Brain microvascular endothelial cell (primary cell): ENCODE measurements at regions not wholly inside any gene's neighbourhood (a gene's known extent, or its start where the extent isn't known, plus 50 kb on each side); places are given as distances from the start of the nearest gene placed in this dataset.
"Not testable (repeated sequence)": the region's sequence is repeated elsewhere in the genome, so short reads cannot be mapped to it uniquely, and the experiment has no call there.

ENCODE experiments used
- DNase-seq: peaks from one replicate; pipeline ENCODE4 v3.0.0-alpha.2; 2020
- H3K27ac ChIP-seq: fragments of 250-450 bp; sonication (Bioruptor Pico); 2 replicates; pipeline ENCODE4 v1.5.1; 2020; ENCODE audit warnings: mild to moderate bottlenecking, moderate library complexity
- H3K27me3 ChIP-seq: fragments of 250-450 bp; sonication (Bioruptor Pico); replicated peaks from 2 replicates; pipeline ENCODE4 v1.5.1; 2020; ENCODE audit warnings: mild to moderate bottlenecking
- H3K36me3 ChIP-seq: fragments of 250-450 bp; sonication (Bioruptor Pico); replicated peaks from 2 replicates; pipeline ENCODE4 v1.5.1; 2020; ENCODE audit warnings: mild to moderate bottlenecking
- H3K4me3 ChIP-seq: 2 replicates; pipeline ENCODE4 v1.5.1; 2011; ENCODE audit warnings: low read depth, mild to moderate bottlenecking, control low read depth, low read length, moderate library complexity
- in situ Hi-C: cut with HindIII; loops from 2 replicates; pipeline ENCODE4 v1.10.0; 2017; ENCODE audit warnings: low sequenced_read_pairs, low pct_ligation_motif_present
- TF ChIP-seq, protein P1 (sequence below): IDR thresholded peaks from 2 replicates; pipeline ENCODE4 v1.5.1; 2011; ENCODE audit warnings: low read depth, mild to moderate bottlenecking, moderate library complexity, low read length, control low read depth, inconsistent platforms; ENCODE audit errors: missing control alignments

DNA sequence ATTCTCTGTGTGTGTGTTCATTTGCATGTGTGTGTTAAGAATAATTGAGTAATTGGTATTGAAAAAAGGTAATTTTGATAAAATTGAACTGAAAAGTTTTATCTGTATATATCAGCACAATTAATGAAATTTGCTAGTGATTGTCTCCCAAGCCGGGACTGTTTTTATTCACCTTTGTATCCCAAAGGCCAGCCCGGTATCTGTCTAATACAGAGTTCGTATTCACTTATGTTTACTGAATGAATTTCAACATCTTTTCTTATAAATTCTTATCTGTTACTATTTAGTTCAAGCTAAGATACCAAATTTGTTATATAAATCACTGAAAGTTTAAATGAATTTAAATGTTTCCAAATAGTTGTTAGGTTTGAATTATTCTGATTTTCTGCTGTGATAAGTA lies 394.0 kb upstream of the NAALADL2 start:
- no peaks in the 10 kb centered on the region for H3K36me3 ChIP-seq
- H3K27me3 ChIP-seq, result no peaks in the 10 kb centered on the region
- TF ChIP-seq, protein P1, sequence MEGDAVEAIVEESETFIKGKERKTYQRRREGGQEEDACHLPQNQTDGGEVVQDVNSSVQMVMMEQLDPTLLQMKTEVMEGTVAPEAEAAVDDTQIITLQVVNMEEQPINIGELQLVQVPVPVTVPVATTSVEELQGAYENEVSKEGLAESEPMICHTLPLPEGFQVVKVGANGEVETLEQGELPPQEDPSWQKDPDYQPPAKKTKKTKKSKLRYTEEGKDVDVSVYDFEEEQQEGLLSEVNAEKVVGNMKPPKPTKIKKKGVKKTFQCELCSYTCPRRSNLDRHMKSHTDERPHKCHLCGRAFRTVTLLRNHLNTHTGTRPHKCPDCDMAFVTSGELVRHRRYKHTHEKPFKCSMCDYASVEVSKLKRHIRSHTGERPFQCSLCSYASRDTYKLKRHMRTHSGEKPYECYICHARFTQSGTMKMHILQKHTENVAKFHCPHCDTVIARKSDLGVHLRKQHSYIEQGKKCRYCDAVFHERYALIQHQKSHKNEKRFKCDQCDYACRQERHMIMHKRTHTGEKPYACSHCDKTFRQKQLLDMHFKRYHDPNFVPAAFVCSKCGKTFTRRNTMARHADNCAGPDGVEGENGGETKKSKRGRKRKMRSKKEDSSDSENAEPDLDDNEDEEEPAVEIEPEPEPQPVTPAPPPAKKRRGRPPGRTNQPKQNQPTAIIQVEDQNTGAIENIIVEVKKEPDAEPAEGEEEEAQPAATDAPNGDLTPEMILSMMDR, result no peak
- DNase-seq, result no peak
- no peak overlapping the region for H3K27ac ChIP-seq
- in situ Hi-C loops, result no loop called here
- H3K4me3 ChIP-seq, result no peak overlapping the region

DNA sequence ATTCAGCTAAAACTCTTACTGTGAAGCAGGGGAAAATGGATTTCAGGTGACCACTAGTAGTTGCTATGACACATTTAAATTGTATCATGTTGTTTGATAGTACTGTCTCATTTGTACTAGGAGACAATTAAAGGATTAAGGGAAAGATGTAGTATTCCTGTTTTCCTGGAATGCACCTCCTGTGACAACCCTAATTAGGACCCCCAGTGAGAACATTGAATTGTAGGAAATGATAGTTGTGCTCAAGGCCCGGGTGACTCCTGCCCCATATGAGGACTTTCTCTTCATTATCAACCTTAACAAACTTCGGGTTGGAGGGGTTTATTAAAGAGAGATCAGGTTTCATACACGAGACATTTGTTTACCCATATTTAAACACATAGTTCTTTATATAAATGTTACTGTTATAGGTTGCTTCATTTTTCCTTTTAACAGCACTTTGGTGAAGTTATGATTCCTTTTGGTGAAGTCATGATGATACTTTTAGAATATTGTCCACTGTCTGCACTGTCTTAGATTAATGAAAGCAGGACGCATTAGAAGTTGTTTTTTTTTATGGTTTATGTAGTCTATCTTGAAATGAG lies 392.6 kb upstream of the NAALADL2 start:
- in situ Hi-C loops, result no loop called here
- no peak overlapping the region for H3K27ac ChIP-seq
- no peaks in the 10 kb centered on the region for H3K27me3 ChIP-seq
- H3K36me3 ChIP-seq, result no peaks in the 10 kb centered on the region
- DNase-seq, result no peak
- H3K4me3 ChIP-seq, result no peak overlapping the region
- TF ChIP-seq, protein P1, result no peak

DNA sequence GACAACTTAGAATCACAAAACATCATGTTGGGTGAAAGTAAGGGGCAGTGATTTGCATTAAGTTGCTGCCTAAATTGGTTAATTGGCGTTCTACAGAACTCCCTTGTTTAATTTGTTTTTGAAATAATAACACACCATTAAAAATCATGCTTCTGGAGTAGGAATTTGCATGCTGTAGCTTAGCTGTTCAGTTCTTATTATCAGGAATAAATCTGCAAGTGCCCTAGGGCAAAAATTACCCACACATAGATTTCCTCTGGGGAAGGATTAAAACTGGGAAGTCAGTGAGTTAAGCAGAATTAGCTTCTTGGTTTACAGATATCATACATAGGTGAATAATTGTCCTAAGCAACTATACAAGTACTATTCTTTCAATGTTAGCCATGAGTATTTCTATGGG lies 381.6 kb upstream of the NAALADL2 start:
- in situ Hi-C loops, result no loop called here
- TF ChIP-seq, protein P1, result no peak

DNA sequence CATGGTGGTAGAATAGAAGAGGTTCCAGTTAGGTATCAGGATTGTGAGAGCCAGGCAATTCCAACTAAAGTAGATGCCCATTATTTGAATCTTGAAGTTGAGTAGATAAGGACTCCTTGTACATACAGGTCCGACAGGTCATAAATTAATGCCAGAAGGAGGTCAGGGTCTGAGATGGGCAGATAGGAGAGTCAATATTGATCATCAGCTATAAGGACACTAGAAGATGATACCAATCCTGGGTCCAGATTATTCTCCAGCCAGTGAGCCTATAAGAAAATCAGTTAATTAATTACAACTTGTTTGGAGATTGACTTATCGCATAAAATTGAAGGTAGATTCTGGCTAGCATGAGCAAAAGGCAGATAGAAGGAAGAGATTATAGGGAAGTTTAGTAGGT lies 378.4 kb upstream of the NAALADL2 start:
- TF ChIP-seq, protein P1, result no peak
- no peak for DNase-seq
- in situ Hi-C loops, result no loop called here
- Histone ChIP-seq H3K36me3 (no peaks in the 10 kb centered on the region), H3K27ac (no peak overlapping the region), H3K27me3 (no peaks in the 10 kb centered on the region), H3K4me3 (no peak overlapping the region)

More for the DNA sequence above, 381.6 kb upstream of the NAALADL2 start:
- H3K27me3 ChIP-seq, result no peaks in the 10 kb centered on the region
- H3K36me3 ChIP-seq, result no peaks in the 10 kb centered on the region
- H3K27ac ChIP-seq, result no peak overlapping the region
- H3K4me3 ChIP-seq, result no peak overlapping the region
- no peak for DNase-seq

DNA sequence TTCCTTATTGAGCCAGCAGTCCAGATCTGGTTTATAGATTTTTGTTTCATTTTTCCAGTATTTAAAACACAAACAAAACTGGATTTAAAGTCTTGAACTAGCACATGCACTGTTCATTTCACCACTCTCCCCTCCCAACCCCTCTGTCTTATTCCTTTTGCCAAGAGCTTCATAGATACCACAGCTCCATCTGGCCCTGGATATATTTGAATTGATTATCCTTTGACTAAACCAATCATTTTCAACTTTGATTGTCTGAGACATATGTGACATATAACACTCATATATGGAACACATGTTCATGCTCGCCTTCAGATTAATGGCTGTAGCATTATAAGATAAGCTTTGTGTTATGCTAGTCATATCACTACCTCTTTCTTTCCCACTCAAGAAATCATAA lies 376.6 kb upstream of the NAALADL2 start:
- TF ChIP-seq, protein P1, result no peak
- Histone ChIP-seq H3K27ac (no peak overlapping the region), H3K4me3 (no peak overlapping the region), H3K36me3 (no peaks in the 10 kb centered on the region), H3K27me3 (no peaks in the 10 kb centered on the region)
- no peak for DNase-seq
- in situ Hi-C loops, result no loop called here

DNA sequence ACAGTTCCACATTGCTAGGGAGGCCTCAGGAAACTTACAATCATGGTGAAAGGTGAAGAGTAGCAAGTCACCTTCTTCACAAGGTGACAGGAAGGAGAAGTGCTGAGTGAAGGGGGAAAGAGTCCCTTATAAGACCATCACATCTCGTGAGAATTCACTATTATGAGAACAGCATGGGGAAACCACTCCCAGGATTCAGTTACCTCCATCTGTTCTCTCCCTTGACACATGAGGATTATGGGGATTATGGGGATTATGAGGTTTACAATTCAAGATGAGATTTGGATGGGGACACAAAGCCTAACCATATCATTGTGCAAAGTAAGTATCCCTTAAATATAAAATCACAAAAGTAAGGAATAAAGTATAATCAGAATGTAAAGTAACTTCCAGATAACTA lies 375.9 kb upstream of the NAALADL2 start:
- no peak overlapping the region for H3K4me3 ChIP-seq
- TF ChIP-seq, protein P1, result no peak
- in situ Hi-C loops, result no loop called here
- no peak for DNase-seq
- H3K36me3 ChIP-seq, result no peaks in the 10 kb centered on the region
- H3K27me3 ChIP-seq, result no peaks in the 10 kb centered on the region
- no peak overlapping the region for H3K27ac ChIP-seq

DNA sequence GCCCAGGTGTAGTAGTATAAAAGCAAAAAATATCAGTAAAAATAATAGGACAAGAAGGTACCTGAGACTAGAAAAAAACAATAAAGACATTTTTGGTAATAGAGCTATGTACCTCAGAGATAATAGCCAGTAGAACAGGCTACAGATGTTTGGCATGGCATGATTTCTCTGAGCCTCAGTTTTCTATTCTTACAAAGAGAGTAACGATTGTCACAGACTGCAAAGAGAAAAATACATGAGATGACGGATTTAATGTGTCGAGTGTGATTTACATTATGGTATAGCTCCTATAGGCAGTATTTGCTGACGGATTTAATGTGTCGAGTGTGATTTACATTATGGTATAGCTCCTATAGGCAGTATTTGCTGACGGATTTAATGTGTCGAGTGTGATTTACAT lies 375.3 kb upstream of the NAALADL2 start:
- in situ Hi-C loops, H3K27me3 ChIP-seq, DNase-seq, H3K36me3 ChIP-seq, H3K4me3 ChIP-seq, H3K27ac ChIP-seq: not testable (repeated sequence)
